Right lobe of liver (tissue), 6 donors: ENCODE measurements at regions not wholly inside any gene's neighbourhood (a gene's known extent, or its start where the extent isn't known, plus 50 kb on each side); places are given as distances from the start of the nearest gene placed in this dataset.

Source experiments
- ATAC-seq, 4 donors: fragments of 200-7000 bp; cut with Tn5 transposase; one replicate each; pipeline ENCODE4 v1.9.1; 2020; ENCODE audit warnings: mild to moderate bottlenecking in 4 of 4, moderate library complexity in 4 of 4
- DNase-seq, 3 donors: peaks; one replicate each; pipeline ENCODE4 v3.0.0-alpha.2; 2020
- H3K27ac ChIP-seq, 3 donors: fragments of 200-600 bp; one replicate each; pipeline ENCODE4 v1.8.0; 2022
- H3K27me3 ChIP-seq, 2 donors: fragments of 200-600 bp; one replicate each; pipeline ENCODE4 v1.8.0; 2022
- H3K36me3 ChIP-seq, 4 donors: fragments of 200-600 bp; sonication (generic) in 1 of 4; one replicate each; pipeline versions ENCODE4 v1.5.1 to v1.8.0; 2017 to 2022; ENCODE audit warnings: control low read depth in 1 of 4
- H3K4me1 ChIP-seq, 4 donors: fragments of 200-600 bp; sonication (generic) in 1 of 4; one replicate each; pipeline versions ENCODE4 v1.5.1 to v1.8.0; 2017 to 2022; ENCODE audit warnings: control low read depth in 1 of 4
- H3K4me3 ChIP-seq, 3 donors: fragments of 200-600 bp; one replicate each; pipeline ENCODE4 v1.8.0; 2022
- H3K9me3 ChIP-seq, 4 donors: fragments of 200-600 bp; sonication (generic) in 1 of 4; one replicate each; pipeline versions ENCODE4 v1.5.1 to v1.8.0; 2017 to 2022; ENCODE audit warnings: control low read depth in 1 of 4
- CTCF ChIP-seq, 4 donors: fragments of 200-600 bp in 3 of 4; fragments of 450-650 bp in 1 of 4; IDR thresholded peaks; one replicate each; pipeline versions ENCODE4 v1.5.1 to v1.8.0; 2016 to 2022; ENCODE audit warnings: antibody characterized with exemption in 4 of 4, mild to moderate bottlenecking in 2 of 4
- POLR2A ChIP-seq: fragments of 450-650 bp; IDR thresholded peaks from one replicate; pipeline ENCODE4 v1.6.1; 2017; ENCODE audit warnings: antibody characterized with exemption, mild to moderate bottlenecking
- WGBS: methylation state at CpG from one replicate; pipeline ENCODE4 v1.1.6; 2018; ENCODE audit warnings: low coverage, low lambda C conversion rate; ENCODE audit not compliant: insufficient coverage; ENCODE audit errors: missing lambda C conversion rate; 5-methylcytosine and 5-hydroxymethylcytosine counted together
- intact Hi-C, 2 donors: fragments of 100-400 bp; cut with DNase I; formaldehyde crosslinking; loops; one replicate each; pipeline versions ENCODE4 v1.11.2 to v1.14.1; 2022
- donor health status: DM: no; HTN: yes; CAD: no.
- donor health status: DM: no; HTN: no; CAD: no.
- donor health status: DM: no; HTN: no; CAD: no.
- donor health status: DM: no; HTN: yes; CAD: no.
- donor health status: DM: no; HTN: yes; CAD: no.

GRCh38 chr7:96495751-96496216, 173.9 kb upstream of the SLC25A13 start:
- ATAC-seq (peak; percentile 19 to 72 (median 48)), DNase-seq (no peak)
- intact Hi-C loops = no loop called here
- TF ChIP-seq POLR2A (no peak), CTCF (IDR thresholded peaks at IDR 0.05) (no peak)
- no peak overlapping the region for H3K4me3 ChIP-seq
- H3K27ac ChIP-seq = no peak overlapping the region
- H3K27me3 ChIP-seq = no peaks in the 10 kb centered on the region
- H3K36me3 ChIP-seq = no peaks in the 10 kb centered on the region
- 24% methylated on average over 6 of the region's 6 CpGs for WGBS
- H3K9me3 ChIP-seq = no peaks in the 10 kb centered on the region
- peaks cover 0 to 38% (median 9%) of the 10 kb centered on the region in 4 donors for H3K4me1 ChIP-seq

GRCh38 chr7:96486681-96487080, 164.8 kb upstream of the SLC25A13 start:
- TF ChIP-seq CTCF (IDR thresholded peaks at IDR 0.05) (no peak), POLR2A (no peak)
- peaks cover 0 to 6% (median 0%) of the 10 kb centered on the region in 4 donors for H3K4me1 ChIP-seq
- H3K27ac ChIP-seq = no peak overlapping the region
- DNase-seq = no peak
- H3K4me3 ChIP-seq = no peak overlapping the region
- WGBS = 91% methylated on average over 4 of the region's 4 CpGs
- H3K27me3 ChIP-seq = no peaks in the 10 kb centered on the region
- no peaks in the 10 kb centered on the region for H3K9me3 ChIP-seq
- intact Hi-C loops = no loop called here
- ATAC-seq = no peak
- H3K36me3 ChIP-seq = no peaks in the 10 kb centered on the region

GRCh38 chr7:96484845-96485244, 162.9 kb upstream of the SLC25A13 start:
- 60% methylated on average over 1 of the region's 1 CpG for WGBS
- ATAC-seq = peak in 3 of 4 donors; percentile 42 to 59 (median 47)

GRCh38 chr7:96484091-96484490, 162.2 kb upstream of the SLC25A13 start:
- Histone ChIP-seq H3K27me3 (no peaks in the 10 kb centered on the region), H3K4me3 (no peak overlapping the region), H3K9me3 (no peaks in the 10 kb centered on the region), H3K4me1 (peaks cover 0 to 9% (median 0%) of the 10 kb centered on the region in 4 donors), H3K27ac (no peak overlapping the region), H3K36me3 (no peaks in the 10 kb centered on the region)
- intact Hi-C loops = no loop called here
- TF ChIP-seq POLR2A (no peak), CTCF (IDR thresholded peaks at IDR 0.05) (no peak)
- DNase-seq (no peak), ATAC-seq (no peak)
- WGBS = 86% methylated on average over 1 of the region's 2 CpGs

More at GRCh38 chr7:96484845-96485244, 162.9 kb upstream of the SLC25A13 start:
- no peak for DNase-seq
- H3K27me3 ChIP-seq = no peaks in the 10 kb centered on the region
- H3K4me3 ChIP-seq = no peak overlapping the region
- intact Hi-C loops = no loop called here
- no peaks in the 10 kb centered on the region for H3K36me3 ChIP-seq
- TF ChIP-seq CTCF (IDR thresholded peaks at IDR 0.05) (no peak), POLR2A (no peak)
- H3K27ac ChIP-seq = no peak overlapping the region
- H3K4me1 ChIP-seq = peaks cover 0 to 6% (median 0%) of the 10 kb centered on the region in 4 donors
- no peaks in the 10 kb centered on the region for H3K9me3 ChIP-seq

- intact Hi-C loops = no loop called here
- no peak for DNase-seq
- Histone ChIP-seq H3K27me3 (no peaks in the 10 kb centered on the region), H3K9me3 (no peaks in the 10 kb centered on the region), H3K4me1 (peaks cover 0 to 10% (median 0%) of the 10 kb centered on the region in 4 donors), H3K36me3 (no peaks in the 10 kb centered on the region), H3K27ac (no peak overlapping the region), H3K4me3 (no peak overlapping the region)
- TF ChIP-seq POLR2A (no peak), CTCF (IDR thresholded peaks at IDR 0.05) (no peak)
- ATAC-seq = no peak
- 67% methylated on average over 1 of the region's 1 CpG for WGBS
These were observed 159.9 kb upstream of the SLC25A13 start for GRCh38 chr7:96481796-96482195.
